ENCODE measurements at regions not wholly inside any gene's neighbourhood (a gene's known extent, or its start where the extent isn't known, plus 50 kb on each side); places are given as distances from the start of the nearest gene placed in this dataset.

DNA sequence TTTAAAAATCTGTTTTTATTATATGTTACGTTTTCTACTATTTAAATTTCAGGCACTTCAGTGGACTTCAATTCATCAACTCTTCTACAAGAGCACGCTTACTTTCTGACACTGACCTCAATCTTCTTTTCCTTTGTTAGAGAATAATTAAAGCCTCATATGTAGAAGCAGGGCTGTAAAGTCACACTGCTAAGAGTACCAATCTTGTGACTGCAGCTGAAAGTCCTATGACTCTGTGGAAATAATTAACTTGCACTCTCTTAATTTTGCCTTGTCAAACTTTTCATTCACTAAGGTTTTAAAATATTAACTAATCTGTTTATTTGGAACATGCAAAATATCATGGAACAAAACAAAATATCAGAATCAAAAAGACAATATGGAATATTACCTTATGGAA, 498.1 kb downstream of the PCDH10 start:
- TF ChIP-seq, protein P1, sequence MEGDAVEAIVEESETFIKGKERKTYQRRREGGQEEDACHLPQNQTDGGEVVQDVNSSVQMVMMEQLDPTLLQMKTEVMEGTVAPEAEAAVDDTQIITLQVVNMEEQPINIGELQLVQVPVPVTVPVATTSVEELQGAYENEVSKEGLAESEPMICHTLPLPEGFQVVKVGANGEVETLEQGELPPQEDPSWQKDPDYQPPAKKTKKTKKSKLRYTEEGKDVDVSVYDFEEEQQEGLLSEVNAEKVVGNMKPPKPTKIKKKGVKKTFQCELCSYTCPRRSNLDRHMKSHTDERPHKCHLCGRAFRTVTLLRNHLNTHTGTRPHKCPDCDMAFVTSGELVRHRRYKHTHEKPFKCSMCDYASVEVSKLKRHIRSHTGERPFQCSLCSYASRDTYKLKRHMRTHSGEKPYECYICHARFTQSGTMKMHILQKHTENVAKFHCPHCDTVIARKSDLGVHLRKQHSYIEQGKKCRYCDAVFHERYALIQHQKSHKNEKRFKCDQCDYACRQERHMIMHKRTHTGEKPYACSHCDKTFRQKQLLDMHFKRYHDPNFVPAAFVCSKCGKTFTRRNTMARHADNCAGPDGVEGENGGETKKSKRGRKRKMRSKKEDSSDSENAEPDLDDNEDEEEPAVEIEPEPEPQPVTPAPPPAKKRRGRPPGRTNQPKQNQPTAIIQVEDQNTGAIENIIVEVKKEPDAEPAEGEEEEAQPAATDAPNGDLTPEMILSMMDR (IDR thresholded peaks at IDR 0.05; ENCODE audit: insufficient read depth, low read length) = no peak
- TF ChIP-seq GABPA (IDR thresholded peaks at IDR 0.05; ENCODE audit: low read depth) = no peak
- TF ChIP-seq POLR2AphosphoS5 (IDR thresholded peaks at IDR 0.05; ENCODE audit: low read depth) = no peak
- no peak for TF ChIP-seq SPI1 (IDR thresholded peaks at IDR 0.05; ENCODE audit: borderline replicate concordance, low read depth)
- TF ChIP-seq, protein P2, sequence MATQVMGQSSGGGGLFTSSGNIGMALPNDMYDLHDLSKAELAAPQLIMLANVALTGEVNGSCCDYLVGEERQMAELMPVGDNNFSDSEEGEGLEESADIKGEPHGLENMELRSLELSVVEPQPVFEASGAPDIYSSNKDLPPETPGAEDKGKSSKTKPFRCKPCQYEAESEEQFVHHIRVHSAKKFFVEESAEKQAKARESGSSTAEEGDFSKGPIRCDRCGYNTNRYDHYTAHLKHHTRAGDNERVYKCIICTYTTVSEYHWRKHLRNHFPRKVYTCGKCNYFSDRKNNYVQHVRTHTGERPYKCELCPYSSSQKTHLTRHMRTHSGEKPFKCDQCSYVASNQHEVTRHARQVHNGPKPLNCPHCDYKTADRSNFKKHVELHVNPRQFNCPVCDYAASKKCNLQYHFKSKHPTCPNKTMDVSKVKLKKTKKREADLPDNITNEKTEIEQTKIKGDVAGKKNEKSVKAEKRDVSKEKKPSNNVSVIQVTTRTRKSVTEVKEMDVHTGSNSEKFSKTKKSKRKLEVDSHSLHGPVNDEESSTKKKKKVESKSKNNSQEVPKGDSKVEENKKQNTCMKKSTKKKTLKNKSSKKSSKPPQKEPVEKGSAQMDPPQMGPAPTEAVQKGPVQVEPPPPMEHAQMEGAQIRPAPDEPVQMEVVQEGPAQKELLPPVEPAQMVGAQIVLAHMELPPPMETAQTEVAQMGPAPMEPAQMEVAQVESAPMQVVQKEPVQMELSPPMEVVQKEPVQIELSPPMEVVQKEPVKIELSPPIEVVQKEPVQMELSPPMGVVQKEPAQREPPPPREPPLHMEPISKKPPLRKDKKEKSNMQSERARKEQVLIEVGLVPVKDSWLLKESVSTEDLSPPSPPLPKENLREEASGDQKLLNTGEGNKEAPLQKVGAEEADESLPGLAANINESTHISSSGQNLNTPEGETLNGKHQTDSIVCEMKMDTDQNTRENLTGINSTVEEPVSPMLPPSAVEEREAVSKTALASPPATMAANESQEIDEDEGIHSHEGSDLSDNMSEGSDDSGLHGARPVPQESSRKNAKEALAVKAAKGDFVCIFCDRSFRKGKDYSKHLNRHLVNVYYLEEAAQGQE (IDR thresholded peaks at IDR 0.05; ENCODE audit: insufficient replicate concordance, low read depth) = no peak
- DNase-seq (ENCODE audit: low read depth in 1 of 2, low spot score in 1 of 2) = no peak
- Histone ChIP-seq H3K27ac (replicated peaks) (no peak overlapping the region), H3K27me3 (ENCODE audit: insufficient read depth, poor library complexity, severe bottlenecking) (no peaks in the 10 kb centered on the region), H3K4me3 (replicated peaks; ENCODE audit: insufficient read depth, low read length) (no peak overlapping the region)

DNA sequence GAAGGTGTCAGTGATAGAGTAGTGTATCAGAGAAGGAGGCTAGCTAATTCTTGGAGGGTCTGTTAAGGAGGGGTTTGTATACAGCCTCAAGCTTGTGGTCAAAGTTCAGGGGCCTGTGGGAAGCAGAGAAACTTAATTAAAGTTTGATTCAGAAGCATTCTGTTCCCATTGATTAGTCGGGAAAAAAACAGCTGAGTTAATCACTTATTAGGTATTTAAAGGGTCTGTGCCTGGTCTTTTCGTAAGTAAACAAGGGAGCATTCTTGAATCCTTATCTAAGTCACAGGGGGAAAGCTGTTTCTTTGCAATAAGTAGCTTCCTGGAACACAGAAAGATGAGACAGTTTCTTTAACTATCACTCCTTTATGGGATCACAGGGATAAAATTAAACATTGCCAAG, 492.1 kb downstream of the PCDH10 start:
- H3K27ac ChIP-seq (replicated peaks) = no peak overlapping the region
- TF ChIP-seq POLR2AphosphoS5 (IDR thresholded peaks at IDR 0.05; ENCODE audit: low read depth) (no peak), SPI1 (IDR thresholded peaks at IDR 0.05; ENCODE audit: borderline replicate concordance, low read depth) (no peak), GABPA (IDR thresholded peaks at IDR 0.05; ENCODE audit: low read depth) (no peak)
- TF ChIP-seq, protein P2 (IDR thresholded peaks at IDR 0.05; ENCODE audit: insufficient replicate concordance, low read depth) = no peak
- TF ChIP-seq, protein P1 (IDR thresholded peaks at IDR 0.05; ENCODE audit: insufficient read depth, low read length) = no peak
- no peaks in the 10 kb centered on the region for H3K27me3 ChIP-seq (ENCODE audit: insufficient read depth, poor library complexity, severe bottlenecking)

DNA sequence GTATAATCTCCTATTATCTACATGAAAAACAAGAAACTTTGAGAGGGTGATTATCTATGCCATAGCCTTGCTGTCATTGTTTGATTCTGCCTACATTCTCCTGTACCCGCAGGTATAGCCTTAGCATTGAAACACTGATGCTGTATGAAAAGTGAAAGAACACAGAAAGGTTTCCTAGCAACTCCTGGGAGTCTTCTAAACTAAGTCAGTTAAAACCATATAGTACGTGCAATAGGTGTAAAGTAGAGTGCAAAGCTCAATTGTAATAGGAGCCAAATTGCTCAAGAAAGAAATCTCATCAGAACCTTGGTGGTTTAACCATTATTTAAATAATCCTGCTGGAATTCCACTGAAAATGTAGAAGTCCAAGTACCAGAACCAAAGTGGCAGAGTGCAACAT, 489.7 kb downstream of the PCDH10 start:
- Histone ChIP-seq H3K27ac (replicated peaks) (no peak overlapping the region), H3K4me3 (replicated peaks; ENCODE audit: insufficient read depth, low read length) (no peak overlapping the region), H3K27me3 (ENCODE audit: insufficient read depth, poor library complexity, severe bottlenecking) (no peaks in the 10 kb centered on the region)
- TF ChIP-seq, protein P2 (IDR thresholded peaks at IDR 0.05; ENCODE audit: insufficient replicate concordance, low read depth) = no peak
- TF ChIP-seq, protein P1 (IDR thresholded peaks at IDR 0.05; ENCODE audit: insufficient read depth, low read length) = no peak
- TF ChIP-seq GABPA (IDR thresholded peaks at IDR 0.05; ENCODE audit: low read depth) (no peak), POLR2AphosphoS5 (IDR thresholded peaks at IDR 0.05; ENCODE audit: low read depth) (no peak), SPI1 (IDR thresholded peaks at IDR 0.05; ENCODE audit: borderline replicate concordance, low read depth) (no peak)
- DNase-seq (ENCODE audit: low read depth in 1 of 2, low spot score in 1 of 2) = no peak

More for the DNA sequence above, 492.1 kb downstream of the PCDH10 start:
- no peak for DNase-seq (ENCODE audit: low read depth in 1 of 2, low spot score in 1 of 2)
- H3K4me3 ChIP-seq (replicated peaks; ENCODE audit: insufficient read depth, low read length) = no peak overlapping the region
